Uterus (tissue), 2 donors: ENCODE measurements at regions not wholly inside any gene's neighbourhood (a gene's known extent, or its start where the extent isn't known, plus 50 kb on each side); places are given as distances from the start of the nearest gene placed in this dataset.

Experiments
- CTCF ChIP-seq, 4 experiments: fragments of 200-600 bp in 2 of 4; fragments of 450-650 bp in 2 of 4; sonication (generic) in 2 of 4; IDR thresholded peaks; one replicate each; pipeline ENCODE4 v1.5.1; 2016 to 2019; ENCODE audit warnings: antibody characterized with exemption in 4 of 4, mild to moderate bottlenecking in 2 of 4, moderate library complexity in 1 of 4
- POLR2A ChIP-seq, 2 donors: fragments of 450-650 bp; IDR thresholded peaks; one replicate each; pipeline ENCODE4 v1.6.1; 2016; ENCODE audit warnings: antibody characterized with exemption in 2 of 2, mild to moderate bottlenecking in 1 of 2, moderate library complexity in 1 of 2

- no peak for TF ChIP-seq CTCF (IDR thresholded peaks at IDR 0.05)
- TF ChIP-seq POLR2A (IDR thresholded peaks at IDR 0.05): no peak
These were observed 120.2 kb upstream of the TMEFF2 start for GRCh38 chr2:192314800-192315481.
